HG02885 (cell line): ENCODE measurements at regions not wholly inside any gene's neighbourhood (a gene's known extent, or its start where the extent isn't known, plus 50 kb on each side); places are given as distances from the start of the nearest gene placed in this dataset.

ENCODE experiments used
- ATAC-seq: cut with Tn5 transposase; IDR thresholded peaks from one replicate; pipeline ENCODE4 v1.9.1; 2021; ENCODE audit warnings: mild to moderate bottlenecking; ENCODE audit not compliant: unreplicated experiment, poor library complexity

DNA sequence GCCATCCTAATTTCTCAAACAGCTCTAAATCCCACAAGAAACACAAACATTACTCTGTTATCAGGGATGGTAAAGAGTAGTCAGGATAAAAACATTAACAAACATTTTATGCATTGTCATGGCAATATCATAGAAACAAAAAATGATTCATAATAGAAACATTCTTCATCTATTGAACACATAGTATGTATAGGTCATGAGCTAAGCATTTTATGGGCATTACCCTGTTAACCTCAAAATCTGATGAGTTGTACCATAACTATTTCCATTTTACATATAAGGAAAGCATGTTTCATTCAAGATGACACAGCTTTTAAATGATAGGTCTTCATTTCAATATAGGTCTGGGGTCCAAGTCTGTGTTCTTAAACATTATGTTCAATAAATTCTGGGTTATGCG lies 344.9 kb downstream of the RND3 start:
- no peak for ATAC-seq

DNA sequence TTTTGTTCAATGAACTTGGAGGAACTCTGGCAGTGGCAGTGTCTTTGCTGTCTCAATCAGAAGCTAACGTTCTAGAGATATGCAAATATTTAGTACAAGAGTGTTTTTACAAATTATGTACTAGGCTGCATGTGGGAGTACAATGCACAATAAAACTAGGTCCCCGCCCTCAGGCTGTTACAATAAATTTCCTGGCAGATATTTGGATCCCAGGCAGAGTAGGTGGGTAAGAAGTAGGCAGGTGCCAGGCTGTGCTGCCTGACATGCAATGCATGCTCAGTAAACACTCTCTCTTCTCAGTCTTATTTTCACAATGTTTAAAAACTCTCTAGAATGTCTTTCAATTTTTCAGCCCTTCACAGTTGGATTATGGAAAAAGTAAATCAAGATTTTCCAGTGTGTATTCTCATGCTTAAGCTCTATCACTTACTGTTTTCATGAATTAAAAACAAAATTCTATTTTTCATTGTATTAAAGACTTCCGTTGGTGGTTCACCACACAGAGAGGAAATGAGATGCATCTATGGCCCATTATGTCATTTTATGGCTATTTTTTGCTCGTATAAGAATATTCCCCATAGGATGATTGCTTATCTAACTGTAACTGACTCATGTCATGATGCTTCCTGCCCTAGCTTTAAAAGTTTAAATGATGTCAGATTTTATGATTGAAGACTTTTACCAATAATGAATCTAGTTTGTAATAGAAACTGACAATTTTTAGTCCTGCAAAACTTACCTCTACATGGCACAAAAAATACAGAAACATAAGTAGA lies 346.1 kb downstream of the RND3 start:
- ATAC-seq: no peak

GRCh38 chr2:150140777-150141176 lies 346.7 kb downstream of the RND3 start:
- no peak for ATAC-seq

GRCh38 chr2:150138587-150138986 lies 348.9 kb downstream of the RND3 start:
- no peak for ATAC-seq

DNA sequence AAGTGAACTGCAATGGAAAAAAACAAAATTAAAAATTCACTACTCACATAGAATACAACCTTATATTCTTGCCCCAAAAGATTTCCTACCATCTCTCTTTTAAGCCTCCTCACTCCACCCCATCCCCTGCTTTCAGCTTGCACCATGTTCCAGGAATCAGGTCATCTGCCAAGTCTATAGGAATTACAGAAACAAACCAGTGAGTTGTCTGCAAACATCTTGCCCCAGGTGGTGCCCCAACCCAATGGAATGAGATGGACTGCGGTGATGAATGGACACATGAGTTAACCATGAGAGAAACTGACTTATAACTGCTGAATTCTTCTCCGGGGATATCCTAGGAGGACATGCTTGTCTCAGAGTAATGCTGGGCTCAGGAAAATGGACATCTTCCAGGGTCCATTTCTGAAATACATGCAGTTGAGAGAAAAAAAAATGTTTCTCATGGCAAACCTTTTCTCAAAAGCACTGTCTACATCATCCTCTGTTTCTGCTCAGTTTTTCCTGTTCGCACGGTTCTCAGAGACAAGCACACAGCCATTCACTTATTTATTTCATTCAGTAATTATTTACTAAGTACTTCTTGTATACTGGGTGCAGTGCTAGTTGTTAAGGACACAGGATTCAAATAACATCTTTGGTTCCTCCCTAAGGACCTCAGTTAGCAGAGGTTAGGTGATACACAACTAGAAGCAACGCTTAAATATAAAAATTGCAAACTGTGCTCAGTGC lies 350.0 kb downstream of the RND3 start:
- ATAC-seq: no peak

DNA sequence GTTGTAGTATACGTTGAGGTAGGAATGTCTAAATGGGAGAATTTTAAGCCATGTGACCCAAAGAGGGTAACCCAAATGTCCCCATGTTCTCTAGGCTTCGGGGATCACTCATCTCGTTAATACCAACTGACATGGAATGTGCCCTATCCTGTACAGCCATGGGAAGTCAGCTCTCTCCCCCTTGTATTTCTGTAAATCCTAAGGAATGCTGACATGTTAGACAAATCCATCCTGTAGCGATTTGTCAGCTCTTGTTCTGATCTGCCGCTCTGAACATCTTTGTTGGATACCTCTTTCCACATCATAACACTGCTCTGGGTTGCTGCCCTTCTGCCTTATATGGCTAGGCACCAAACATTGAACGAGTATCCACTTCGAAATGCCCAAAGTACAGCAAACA lies 350.6 kb downstream of the RND3 start:
- ATAC-seq: no peak

DNA sequence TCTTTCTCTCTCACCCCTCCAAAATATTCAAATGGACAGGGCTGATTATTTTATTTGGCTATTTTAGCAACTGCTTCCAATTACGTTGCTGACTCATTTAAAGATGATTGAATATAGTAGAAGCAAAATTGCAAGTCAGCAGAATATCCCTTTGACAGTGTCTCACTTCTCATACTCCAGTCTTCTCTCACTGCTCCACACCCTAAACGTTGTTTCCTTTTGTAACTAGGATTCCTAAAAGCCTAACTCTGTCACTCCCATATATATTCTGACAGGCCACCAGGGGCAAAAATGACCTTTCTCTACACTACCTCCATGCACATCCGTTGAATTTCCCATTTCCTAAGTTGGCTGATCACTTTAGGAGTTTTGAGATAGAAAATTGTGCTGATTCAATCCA lies 351.1 kb downstream of the RND3 start:
- no peak for ATAC-seq

GRCh38 chr2:150135223-150135883 lies 352.1 kb downstream of the RND3 start:
- ATAC-seq: no peak

DNA sequence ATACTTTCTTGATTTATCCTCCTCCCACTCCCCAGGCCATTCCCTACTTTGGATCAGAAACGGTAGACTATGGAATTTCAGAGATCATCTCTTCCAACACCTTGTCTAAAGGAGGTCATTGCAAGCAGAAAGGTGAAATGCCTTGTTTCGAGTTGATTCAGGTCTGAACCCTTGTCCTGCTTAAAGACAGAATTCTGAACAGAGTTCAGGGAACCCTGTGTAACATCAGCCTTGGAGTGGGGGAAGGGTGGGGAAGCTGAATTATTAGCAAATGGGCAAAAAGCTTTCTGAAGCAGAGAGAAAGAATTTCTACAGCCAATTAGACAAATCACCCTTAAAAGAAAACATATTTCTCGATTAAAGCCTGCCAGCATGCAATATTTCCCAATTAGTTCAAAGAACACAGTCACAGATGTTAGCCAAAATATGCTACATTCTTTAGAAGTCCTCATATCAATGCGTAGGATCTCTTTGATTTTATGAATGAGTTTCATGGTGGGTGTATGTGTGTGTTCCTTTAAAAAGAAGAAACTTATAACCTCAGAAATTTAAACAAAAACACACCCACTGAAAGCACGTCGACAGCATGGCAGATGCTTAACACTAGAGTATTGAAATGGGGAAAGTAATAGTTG lies 353.1 kb downstream of the RND3 start:
- ATAC-seq: no peak

DNA sequence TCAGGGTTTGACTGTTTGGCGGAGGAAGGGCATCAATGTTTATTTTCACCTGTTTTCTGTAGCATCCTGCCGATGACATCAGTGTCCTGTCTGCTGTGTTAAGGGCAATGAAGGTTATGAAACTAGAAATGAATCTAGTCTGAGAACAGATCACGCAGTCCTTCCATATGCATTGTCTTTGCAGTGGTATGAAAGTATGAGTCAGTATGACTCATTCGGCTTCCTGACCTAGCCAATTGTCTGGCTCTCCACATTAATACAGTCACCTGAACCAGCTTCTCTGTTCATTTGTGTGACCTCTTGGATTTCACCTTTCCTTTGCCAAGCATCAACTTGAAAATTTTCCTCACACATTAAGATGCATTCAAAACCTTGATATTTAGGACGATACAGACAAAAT lies 353.8 kb downstream of the RND3 start:
- ATAC-seq: peak; percentile 86

- ATAC-seq: no peak
These were observed 357.4 kb downstream of the RND3 start for GRCh38 chr2:150129921-150130575.

DNA sequence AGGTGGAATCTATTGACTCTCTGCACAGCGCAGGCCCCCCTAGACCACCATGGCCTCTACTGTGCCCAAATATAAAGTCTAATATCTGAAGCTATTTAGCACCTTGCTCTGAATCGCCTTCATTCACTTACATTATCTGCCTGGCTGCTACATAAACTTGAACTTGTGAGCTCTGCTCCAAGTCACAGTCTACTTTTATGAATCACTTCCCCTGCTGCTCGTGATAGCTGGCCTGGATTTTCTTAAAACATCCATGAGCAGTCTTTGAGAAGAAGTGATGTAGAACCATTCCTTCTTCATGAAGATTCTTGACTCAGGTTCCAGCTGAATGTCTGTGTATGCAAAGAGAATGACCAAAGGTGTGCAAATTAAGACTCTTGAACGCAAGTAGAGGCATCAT lies 359.5 kb downstream of the RND3 start:
- ATAC-seq: no peak

DNA sequence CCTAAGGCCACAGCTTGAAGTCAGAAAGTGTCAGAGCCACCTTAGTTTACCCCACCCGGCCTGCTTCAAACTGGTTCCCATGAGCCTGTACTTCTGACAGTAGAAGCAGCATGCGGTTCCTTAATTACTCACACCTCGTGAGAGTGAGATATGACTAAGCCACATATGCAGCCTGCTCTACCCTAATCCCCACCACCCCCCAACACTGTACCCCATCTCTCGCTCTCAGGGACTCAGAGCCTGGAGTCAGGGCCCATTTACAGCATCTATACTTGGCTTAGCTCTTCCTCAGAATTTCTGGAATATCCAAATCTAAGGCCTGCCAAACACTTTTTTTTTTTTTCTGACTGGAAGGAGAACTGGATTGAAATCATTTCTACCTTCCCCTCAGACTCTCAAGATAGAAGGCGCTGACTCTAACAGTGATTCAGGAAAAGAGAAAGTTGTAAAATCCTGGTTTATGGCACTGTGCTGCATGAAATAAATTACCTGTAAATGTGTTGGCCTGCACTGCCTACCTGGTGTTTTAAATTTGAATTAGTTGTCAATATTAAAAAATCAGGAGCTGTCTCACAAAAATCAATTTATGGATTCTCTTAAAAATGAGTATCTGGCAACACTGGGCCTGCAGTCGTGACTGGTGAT lies 360.0 kb downstream of the RND3 start:
- peak; percentile 42 for ATAC-seq

DNA sequence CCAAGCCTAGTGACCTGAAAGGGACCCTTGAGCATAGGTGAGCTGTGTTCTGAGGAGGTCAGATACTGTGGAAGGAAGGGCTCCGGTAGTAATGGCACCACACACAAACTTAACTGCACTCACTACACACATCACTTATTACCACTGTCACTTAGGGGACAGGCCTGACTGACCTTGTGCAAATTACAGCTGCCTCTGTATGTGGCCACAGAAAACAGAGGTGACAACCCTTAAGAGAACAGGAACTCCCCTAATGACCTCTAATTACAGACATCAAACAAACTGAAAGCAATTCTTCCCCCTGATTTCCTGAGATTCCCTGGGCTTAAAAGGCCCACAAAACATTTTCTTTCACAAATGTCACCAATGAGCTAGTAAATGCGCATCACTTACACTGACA lies 360.6 kb downstream of the RND3 start:
- no peak for ATAC-seq

- ATAC-seq: no peak
These were observed 361.2 kb downstream of the RND3 start for GRCh38 chr2:150126143-150126740.

- ATAC-seq: no peak
These were observed 361.8 kb downstream of the RND3 start for GRCh38 chr2:150125708-150126107.

DNA sequence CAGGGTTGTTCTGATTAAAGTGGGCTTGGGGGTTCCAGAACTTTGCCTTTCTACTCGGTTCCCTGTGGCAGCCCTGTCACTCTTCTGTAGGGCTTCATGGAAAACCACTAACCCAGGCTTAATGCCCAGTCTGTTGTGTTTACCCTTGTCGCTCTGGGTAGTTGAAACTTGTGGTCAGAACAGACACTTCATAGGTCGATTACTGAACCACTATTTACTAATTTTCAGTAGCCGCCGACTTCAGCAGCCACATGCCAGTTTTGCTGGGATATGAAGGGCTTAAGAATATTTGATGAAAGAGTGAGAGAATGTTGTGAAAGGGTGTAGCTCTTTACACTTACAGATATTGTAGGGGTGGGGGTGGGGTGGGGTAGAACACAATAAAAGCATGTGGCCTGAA lies 362.3 kb downstream of the RND3 start:
- ATAC-seq: no peak

DNA sequence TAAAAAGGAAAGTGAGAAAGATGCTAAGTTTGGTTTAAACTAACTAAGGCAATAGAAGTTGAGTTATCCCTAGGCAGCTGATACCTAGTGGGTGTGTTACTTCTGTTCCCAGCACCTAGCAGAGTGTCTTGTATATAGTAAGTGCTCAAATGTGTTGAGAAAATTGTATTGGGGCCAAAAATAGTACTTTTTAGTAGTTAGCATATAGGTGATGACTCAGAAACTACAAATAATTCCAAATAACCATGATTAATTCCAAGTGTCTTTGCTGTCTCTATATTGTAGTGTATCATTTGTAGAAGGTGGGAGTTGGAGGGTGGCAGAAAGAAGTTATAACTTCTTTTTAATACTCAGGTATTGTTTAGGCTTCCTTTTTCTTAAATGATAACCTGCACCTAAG lies 362.7 kb downstream of the RND3 start:
- no peak for ATAC-seq

DNA sequence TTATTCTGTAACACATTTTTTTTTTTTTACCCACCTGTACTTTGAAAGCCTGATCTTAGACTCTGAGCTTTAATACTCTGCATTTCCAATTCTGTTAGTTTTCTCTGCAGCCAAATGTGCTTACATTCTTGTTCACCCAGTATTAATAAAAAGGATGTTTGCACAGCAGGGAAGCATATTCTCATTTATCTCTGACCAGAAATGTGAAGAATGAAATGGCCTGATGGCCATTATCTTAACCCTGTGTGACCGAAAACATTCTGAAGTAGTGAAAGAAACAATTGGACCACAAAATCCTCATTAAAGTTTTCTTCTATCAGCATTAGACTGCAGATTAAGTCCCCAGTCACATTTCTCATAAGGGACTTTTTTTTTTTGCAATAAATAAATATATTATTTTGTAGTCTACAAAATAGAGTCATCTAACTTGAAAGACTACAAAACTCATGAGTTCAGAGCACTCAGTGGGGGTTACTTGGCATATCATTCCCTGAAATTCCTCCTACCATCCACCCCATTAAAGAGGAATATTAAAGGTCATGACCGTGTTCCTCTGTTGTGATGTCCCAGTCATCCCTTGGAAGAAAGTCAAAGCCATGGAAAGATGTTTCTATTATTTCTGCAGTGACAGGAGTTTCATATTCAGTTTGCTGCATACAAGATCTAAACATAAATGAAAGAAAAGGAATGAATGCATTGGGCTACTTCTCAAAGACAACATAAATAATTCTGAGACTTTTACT lies 364.4 kb downstream of the RND3 start:
- no peak for ATAC-seq
